Caki2 (cell line): ENCODE measurements at regions not wholly inside any gene's neighbourhood (a gene's known extent, or its start where the extent isn't known, plus 50 kb on each side); places are given as distances from the start of the nearest gene placed in this dataset.
"Not testable (repeated sequence)": the region's sequence is repeated elsewhere in the genome, so short reads cannot be mapped to it uniquely, and the experiment has no call there.

Source experiments
- DNase-seq: peaks from one replicate; pipeline ENCODE4 v3.0.0-alpha.2; 2015; ENCODE audit warnings: low read depth
- in situ Hi-C: cut with HindIII; loops from 2 replicates; pipeline ENCODE4 v1.10.0; 2016; ENCODE audit warnings: low sequenced_read_pairs, low pct_unique_long_range_greater_than_20kb, mixed read lengths

GRCh38 chr14:97106166-97106565 lies 309.0 kb downstream of the VRK1 start:
- DNase-seq: no peak
- in situ Hi-C loops: no loop called here

GRCh38 chr14:97106609-97107008 lies 309.4 kb downstream of the VRK1 start:
- DNase-seq: peak; percentile 52

GRCh38 chr14:97107080-97107479 lies 309.9 kb downstream of the VRK1 start:
- peak; percentile 41 for DNase-seq
- in situ Hi-C loops: no loop called here

More at GRCh38 chr14:97106609-97107008, 309.4 kb downstream of the VRK1 start:
- in situ Hi-C loops: no loop called here

- no peak for DNase-seq
- in situ Hi-C loops: no loop called here
These were observed 310.6 kb downstream of the VRK1 start for GRCh38 chr14:97107760-97108159.

GRCh38 chr14:97109234-97109633 lies 312.1 kb downstream of the VRK1 start:
- in situ Hi-C loops: no loop called here
- no peak for DNase-seq

- in situ Hi-C loops: no loop called here
- DNase-seq: peak; percentile 73
These were observed 316.2 kb downstream of the VRK1 start for GRCh38 chr14:97113339-97113738.

- in situ Hi-C loops: no loop called here
- DNase-seq: no peak
These were observed 319.4 kb downstream of the VRK1 start for GRCh38 chr14:97116546-97116945.

GRCh38 chr14:97117693-97118092 lies 320.5 kb downstream of the VRK1 start:
- in situ Hi-C loops: no loop called here
- DNase-seq: no peak

- in situ Hi-C loops: no loop called here
- no peak for DNase-seq
These were observed 323.0 kb downstream of the VRK1 start for GRCh38 chr14:97120204-97120603.

- DNase-seq: peak; percentile 8
These were observed 323.4 kb downstream of the VRK1 start for GRCh38 chr14:97120611-97121031.

GRCh38 chr14:97129639-97130038 lies 332.5 kb downstream of the VRK1 start:
- no peak for DNase-seq
- in situ Hi-C loops: no loop called here

More at GRCh38 chr14:97120611-97121031, 323.4 kb downstream of the VRK1 start:
- in situ Hi-C loops: no loop called here

- DNase-seq, in situ Hi-C loops: not testable (repeated sequence)
These were observed 338.7 kb downstream of the VRK1 start for GRCh38 chr14:97135847-97136246.

GRCh38 chr14:97137705-97138104 lies 340.5 kb downstream of the VRK1 start:
- in situ Hi-C loops: no loop called here
- no peak for DNase-seq

- in situ Hi-C loops: no loop called here
- DNase-seq: no peak
These were observed 341.6 kb downstream of the VRK1 start for GRCh38 chr14:97138801-97139200.

GRCh38 chr14:97143011-97143410 lies 345.8 kb downstream of the VRK1 start:
- in situ Hi-C loops: no loop called here
- no peak for DNase-seq

GRCh38 chr14:97143456-97143855 lies 346.3 kb downstream of the VRK1 start:
- in situ Hi-C loops: no loop called here
- DNase-seq: no peak

GRCh38 chr14:97148021-97148420 lies 350.8 kb downstream of the VRK1 start:
- DNase-seq, in situ Hi-C loops: not testable (repeated sequence)

- in situ Hi-C loops: no loop called here
- no peak for DNase-seq
These were observed 352.6 kb downstream of the VRK1 start for GRCh38 chr14:97149775-97150174.

GRCh38 chr14:97153527-97153926 lies 356.3 kb downstream of the VRK1 start:
- no peak for DNase-seq
- in situ Hi-C loops: no loop called here

- no peak for DNase-seq
- in situ Hi-C loops: no loop called here
These were observed 358.1 kb downstream of the VRK1 start for GRCh38 chr14:97155320-97155719.

GRCh38 chr14:97155814-97156213 lies 358.6 kb downstream of the VRK1 start:
- DNase-seq: no peak
- in situ Hi-C loops: no loop called here
